ENCODE measurements at regions not wholly inside any gene's neighbourhood (a gene's known extent, or its start where the extent isn't known, plus 50 kb on each side); places are given as distances from the start of the nearest gene placed in this dataset.
"Not testable (repeated sequence)": the region's sequence is repeated elsewhere in the genome, so short reads cannot be mapped to it uniquely, and the experiment has no call there.

- Histone ChIP-seq H3K27ac (no peak overlapping the region), H3K4me1 (peaks cover 0 to 11% of the 10 kb centered on the region in 2 donors), H3K4me3 (no peak overlapping the region), H3K36me3 (no peaks in the 10 kb centered on the region), H3K9me3 (no peaks in the 10 kb centered on the region), H3K27me3 (no peaks in the 10 kb centered on the region)
- no peak for TF ChIP-seq CTCF (IDR thresholded peaks at IDR 0.05)
- DNase-seq (ENCODE audit: low spot score): no peak
Measured at GRCh38 chr5:91301106-91301846, 81.8 kb downstream of the ARRDC3 start.

- Histone ChIP-seq H3K27ac (no peak overlapping the region), H3K27me3 (no peaks in the 10 kb centered on the region), H3K9me3 (no peaks in the 10 kb centered on the region), H3K4me3 (no peak overlapping the region), H3K4me1 (peaks cover 0 to 11% of the 10 kb centered on the region in 2 donors), H3K36me3 (no peaks in the 10 kb centered on the region)
- no peak for DNase-seq (ENCODE audit: low spot score)
- no peak for TF ChIP-seq CTCF (IDR thresholded peaks at IDR 0.05)
Measured at GRCh38 chr5:91297994-91298393, 85.1 kb downstream of the ARRDC3 start.

- Histone ChIP-seq H3K27ac (peak overlapping the region in 1 of 2 donors; percentile 64), H3K4me1 (peaks cover 0 to 11% of the 10 kb centered on the region in 2 donors), H3K9me3 (no peaks in the 10 kb centered on the region), H3K36me3 (no peaks in the 10 kb centered on the region), H3K4me3 (no peak overlapping the region), H3K27me3 (no peaks in the 10 kb centered on the region)
- no peak for TF ChIP-seq CTCF (IDR thresholded peaks at IDR 0.05)
- DNase-seq (ENCODE audit: low spot score): peak; percentile 95
Measured at GRCh38 chr5:91296674-91297143, 86.4 kb downstream of the ARRDC3 start.

GRCh38 chr5:91296102-91296501, 87.0 kb downstream of the ARRDC3 start:
- H3K4me3 ChIP-seq: not testable (repeated sequence)
- peak overlapping the region in 1 of 2 donors; percentile 64 for H3K27ac ChIP-seq

GRCh38 chr5:91293131-91293530, 90.0 kb downstream of the ARRDC3 start:
- Histone ChIP-seq H3K4me1 (peaks cover 0 to 18% of the 10 kb centered on the region in 2 donors), H3K9me3 (no peaks in the 10 kb centered on the region), H3K27ac (no peak overlapping the region), H3K36me3 (no peaks in the 10 kb centered on the region), H3K27me3 (no peaks in the 10 kb centered on the region), H3K4me3 (no peak overlapping the region)
- TF ChIP-seq CTCF (IDR thresholded peaks at IDR 0.05): no peak
- DNase-seq (ENCODE audit: low spot score): no peak

More at GRCh38 chr5:91296102-91296501, 87.0 kb downstream of the ARRDC3 start:
- not testable (repeated sequence) for H3K27me3 ChIP-seq, H3K36me3 ChIP-seq, H3K9me3 ChIP-seq
- DNase-seq (ENCODE audit: low spot score): peak; percentile 69
- peaks cover 0 to 11% of the 10 kb centered on the region in 2 donors for H3K4me1 ChIP-seq

- no peak for TF ChIP-seq CTCF (IDR thresholded peaks at IDR 0.05)
- peaks cover 0 to 13% of the 10 kb centered on the region in 2 donors for H3K4me1 ChIP-seq
Measured at GRCh38 chr5:91291628-91292569, 91.2 kb downstream of the ARRDC3 start.

More at GRCh38 chr5:91291628-91292569, 91.2 kb downstream of the ARRDC3 start:
- Histone ChIP-seq H3K27me3 (no peaks in the 10 kb centered on the region), H3K27ac (no peak overlapping the region), H3K36me3 (no peaks in the 10 kb centered on the region), H3K4me3 (no peak overlapping the region), H3K9me3 (no peaks in the 10 kb centered on the region)
- DNase-seq (ENCODE audit: low spot score): no peak
